ENCODE measurements at regions not wholly inside any gene's neighbourhood (a gene's known extent, or its start where the extent isn't known, plus 50 kb on each side); places are given as distances from the start of the nearest gene placed in this dataset.
A peak's percentile ranks its signal among the peaks of the same experiment; 100 is the strongest.

- peak in 1 of 2 donors; percentile 31 for DNase-seq (ENCODE audit: low read depth in 2 of 2)
These were observed 348.5 kb upstream of the UMPS start for GRCh38 chr3:124381575-124382333.

GRCh38 chr3:124383051-124383450 is 347.2 kb upstream of the UMPS start:
- H3K4me3 ChIP-seq (replicated peaks in 1 of 2; ENCODE audit: low read depth in 2 of 2, low read length in 2 of 2), result no peak overlapping the region
- DNase-seq (ENCODE audit: low read depth in 2 of 2), result peak in 1 of 2 donors; percentile 6
- TF ChIP-seq CTCF (IDR thresholded peaks at IDR 0.05; ENCODE audit: low read depth, low read length), result no peak

More at GRCh38 chr3:124381575-124382333, 348.5 kb upstream of the UMPS start:
- H3K4me3 ChIP-seq (replicated peaks in 1 of 2; ENCODE audit: low read depth in 2 of 2, low read length in 2 of 2), result no peak overlapping the region
- TF ChIP-seq CTCF (IDR thresholded peaks at IDR 0.05; ENCODE audit: low read depth, low read length), result no peak

GRCh38 chr3:124383846-124384466 is 346.3 kb upstream of the UMPS start:
- no peak for TF ChIP-seq CTCF (IDR thresholded peaks at IDR 0.05; ENCODE audit: low read depth, low read length)
- no peak overlapping the region for H3K4me3 ChIP-seq (replicated peaks in 1 of 2; ENCODE audit: low read depth in 2 of 2, low read length in 2 of 2)
- DNase-seq (ENCODE audit: low read depth in 2 of 2), result no peak

GRCh38 chr3:124384527-124384926 is 345.7 kb upstream of the UMPS start:
- DNase-seq (ENCODE audit: low read depth in 2 of 2), result no peak
- no peak overlapping the region for H3K4me3 ChIP-seq (replicated peaks in 1 of 2; ENCODE audit: low read depth in 2 of 2, low read length in 2 of 2)
- no peak for TF ChIP-seq CTCF (IDR thresholded peaks at IDR 0.05; ENCODE audit: low read depth, low read length)

GRCh38 chr3:124385996-124386395 is 344.3 kb upstream of the UMPS start:
- H3K4me3 ChIP-seq (replicated peaks in 1 of 2; ENCODE audit: low read depth in 2 of 2, low read length in 2 of 2), result no peak overlapping the region
- DNase-seq (ENCODE audit: low read depth in 2 of 2), result no peak
- TF ChIP-seq CTCF (IDR thresholded peaks at IDR 0.05; ENCODE audit: low read depth, low read length), result no peak

- no peak overlapping the region for H3K4me3 ChIP-seq (replicated peaks in 1 of 2; ENCODE audit: low read depth in 2 of 2, low read length in 2 of 2)
- no peak for TF ChIP-seq CTCF (IDR thresholded peaks at IDR 0.05; ENCODE audit: low read depth, low read length)
- no peak for DNase-seq (ENCODE audit: low read depth in 2 of 2)
These were observed 343.2 kb upstream of the UMPS start for GRCh38 chr3:124386996-124387595.
